Naive thymus-derived CD4-positive, alpha-beta T cell (primary cell): ENCODE measurements at regions not wholly inside any gene's neighbourhood (a gene's known extent, or its start where the extent isn't known, plus 50 kb on each side); places are given as distances from the start of the nearest gene placed in this dataset.
A peak's percentile ranks its signal among the peaks of the same experiment; 100 is the strongest.

Experiments used
- ATAC-seq: fragments of 150-1000 bp; cut with Tn5 transposase; 2 replicates; pipeline ENCODE4 v1.10.0; 2021; ENCODE audit warnings: mild to moderate bottlenecking, moderate library complexity
- CTCF ChIA-PET: fragments of 350-600 bp; sonication (Branson Sonifier 250); formaldehyde crosslinking; loops from one replicate; lab custom pipeline; 2021; ENCODE audit warnings: antibody characterized with exemption; lab: Charles Lee
- POLR2A ChIA-PET: fragments of 350-600 bp; sonication (Branson Sonifier 250); formaldehyde crosslinking; loops from one replicate; lab custom pipeline; 2021; ENCODE audit warnings: antibody characterized with exemption, inconsistent platforms; lab: Charles Lee
- DNase-seq, 9 donors: peaks; one replicate each; pipeline versions ENCODE4 v3.0.0 to v3.0.0-alpha.2; 2020 to 2022; ENCODE audit warnings: mixed read lengths in 1 of 9
- H3K27ac ChIP-seq: one replicate; pipeline ENCODE4 v1.7.0; 2013; ENCODE audit warnings: mild to moderate bottlenecking, low read depth, low read length, moderate library complexity
- H3K27me3 ChIP-seq, 2 donors: one replicate each; pipeline ENCODE4 v1.7.0; 2013; ENCODE audit warnings: low read length in 2 of 2, mild to moderate bottlenecking in 2 of 2, moderate library complexity in 2 of 2; ENCODE audit not compliant: control insufficient read depth in 2 of 2, insufficient read depth in 2 of 2
- H3K36me3 ChIP-seq, 3 experiments: 1 replicate in 2 of 3; 2 replicates in 1 of 3; pipeline ENCODE4 v1.7.0; 2013; ENCODE audit warnings: low read length in 3 of 3, mild to moderate bottlenecking in 3 of 3, moderate library complexity in 1 of 3; ENCODE audit not compliant: insufficient read depth in 3 of 3, control insufficient read depth in 2 of 3
- H3K4me1 ChIP-seq, 2 donors: one replicate each; pipeline ENCODE4 v1.7.0; 2013; ENCODE audit warnings: low read length in 2 of 2, mild to moderate bottlenecking in 2 of 2, moderate library complexity in 1 of 2; ENCODE audit not compliant: control insufficient read depth in 2 of 2, insufficient read depth in 2 of 2
- H3K4me3 ChIP-seq: 2 replicates; pipeline ENCODE4 v1.7.0; 2013; ENCODE audit warnings: mild to moderate bottlenecking, low read length
- H3K9me3 ChIP-seq, 3 experiments: 1 replicate in 2 of 3; 2 replicates in 1 of 3; pipeline ENCODE4 v1.7.0; 2013; ENCODE audit warnings: low read length in 3 of 3; ENCODE audit not compliant: control insufficient read depth in 2 of 3
- H3K27ac Mint-ChIP-seq, 9 donors: one replicate each; pipeline ENCODE4 v1.8.0; 2020 to 2022; ENCODE audit warnings: mixed read lengths in 9 of 9, mild to moderate bottlenecking in 8 of 9, moderate library complexity in 5 of 9, inconsistent platforms in 2 of 9
- H3K27me3 Mint-ChIP-seq, 5 donors: one replicate each; pipeline ENCODE4 v1.8.0; 2021 to 2022; ENCODE audit warnings: mixed read lengths in 5 of 5, mild to moderate bottlenecking in 1 of 5
- H3K36me3 Mint-ChIP-seq, 5 donors: one replicate each; pipeline ENCODE4 v1.8.0; 2020 to 2022; ENCODE audit warnings: mixed read lengths in 5 of 5, mild to moderate bottlenecking in 3 of 5, inconsistent platforms in 1 of 5
- H3K4me1 Mint-ChIP-seq, 7 donors: one replicate each; pipeline ENCODE4 v1.8.0; 2020 to 2022; ENCODE audit warnings: mixed read lengths in 7 of 7, mild to moderate bottlenecking in 3 of 7, inconsistent platforms in 1 of 7
- H3K4me3 Mint-ChIP-seq, 10 donors: one replicate each; pipeline ENCODE4 v1.8.0; 2020 to 2022; ENCODE audit warnings: mild to moderate bottlenecking in 10 of 10, mixed read lengths in 10 of 10, moderate library complexity in 6 of 10, inconsistent platforms in 2 of 10
- H3K9me3 Mint-ChIP-seq, 11 donors: one replicate each; pipeline ENCODE4 v1.8.0; 2020 to 2022; ENCODE audit warnings: mixed read lengths in 11 of 11, mild to moderate bottlenecking in 4 of 11, inconsistent platforms in 1 of 11, moderate library complexity in 1 of 11
- intact Hi-C, 2 donors: fragments of 100-400 bp; cut with micrococcal nuclease; formaldehyde crosslinking; loops; one replicate each; pipeline ENCODE4 v1.15.1; 2023

DNA sequence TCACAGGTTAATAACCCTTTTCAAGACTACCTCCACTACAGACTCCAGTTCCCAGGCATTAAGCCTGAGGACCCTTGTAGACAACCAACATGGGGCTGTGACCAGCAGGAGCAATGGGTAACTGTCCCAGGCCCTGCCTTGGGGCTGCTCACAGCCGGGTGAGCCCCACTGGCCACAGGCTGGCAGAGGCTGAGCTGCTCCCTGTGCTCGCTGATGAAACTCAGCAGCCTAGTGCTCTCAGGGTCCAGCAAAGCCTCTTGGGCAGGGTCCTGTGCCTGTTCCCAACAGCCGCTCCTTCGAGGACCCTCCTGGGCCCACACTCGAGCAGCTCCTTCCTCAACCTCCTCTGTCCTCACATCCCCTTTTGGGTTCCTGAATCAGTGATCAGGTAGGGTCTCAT, 99.8 kb downstream of the VPREB1 start:
- no peaks in the 10 kb centered on the region for H3K4me1 ChIP-seq
- peaks cover 0 to 6% (median 0%) of the 10 kb centered on the region in 7 donors for H3K4me1 Mint-ChIP-seq
- H3K4me3 ChIP-seq, result no peak overlapping the region
- peaks cover 4 to 31% (median 6%) of the 10 kb centered on the region in 5 donors for H3K27me3 Mint-ChIP-seq
- H3K27ac ChIP-seq, result no peak overlapping the region
- no peak overlapping the region for H3K4me3 Mint-ChIP-seq
- ATAC-seq, result no peak
- H3K36me3 ChIP-seq, result no peaks in the 10 kb centered on the region
- H3K27ac Mint-ChIP-seq, result no peak overlapping the region
- intact Hi-C loops, result no loop called here
- H3K27me3 ChIP-seq, result no peaks in the 10 kb centered on the region
- ChIA-PET POLR2A (no interaction called here), CTCF (no interaction called here)
- no peaks in the 10 kb centered on the region for H3K36me3 Mint-ChIP-seq
- H3K9me3 Mint-ChIP-seq, result no peaks in the 10 kb centered on the region
- DNase-seq, result no peak
- H3K9me3 ChIP-seq, result no peaks in the 10 kb centered on the region

DNA sequence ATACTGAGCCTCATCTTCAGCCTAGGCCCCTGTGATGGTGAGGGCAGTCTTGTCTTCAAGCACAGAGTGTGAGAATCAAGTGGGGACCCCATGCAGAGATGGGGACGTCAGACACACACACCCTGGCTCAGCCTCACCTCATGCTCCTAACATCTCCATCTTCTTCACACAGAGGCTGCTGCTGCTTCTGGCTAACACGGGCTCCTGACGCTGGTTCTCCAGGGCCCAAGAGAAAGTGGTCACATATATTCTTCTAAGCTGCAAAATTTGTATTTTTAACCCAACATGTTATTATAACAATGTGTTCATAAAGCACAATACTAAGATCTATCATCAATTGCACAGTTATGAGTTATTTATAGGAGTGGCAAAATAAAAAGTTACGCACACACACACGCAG, 101.2 kb downstream of the VPREB1 start:
- intact Hi-C loops, result no loop called here
- no peak overlapping the region for H3K27ac Mint-ChIP-seq

GRCh38 chr22:22346401-22347107, 102.0 kb downstream of the VPREB1 start:
- no peak overlapping the region for H3K27ac ChIP-seq
- no peaks in the 10 kb centered on the region for H3K36me3 ChIP-seq
- Mint-ChIP-seq H3K4me3 (no peak overlapping the region), H3K27me3 (peaks cover 11 to 41% (median 15%) of the 10 kb centered on the region in 5 donors), H3K9me3 (no peaks in the 10 kb centered on the region), H3K4me1 (peaks cover 0 to 6% (median 0%) of the 10 kb centered on the region in 7 donors), H3K27ac (no peak overlapping the region), H3K36me3 (no peaks in the 10 kb centered on the region)
- no peak overlapping the region for H3K4me3 ChIP-seq
- intact Hi-C loops, result no loop called here
- ChIA-PET POLR2A (no interaction called here), CTCF (interaction anchor here (0.7 kb wide), 1 partner anchor 146 kb away, joined by 5 read pairs; no protein-coding TSS in a partner anchor)
- no peaks in the 10 kb centered on the region for H3K27me3 ChIP-seq
- H3K4me1 ChIP-seq, result no peaks in the 10 kb centered on the region
- H3K9me3 ChIP-seq, result no peaks in the 10 kb centered on the region
- ATAC-seq (no peak), DNase-seq (no peak)

More for the DNA sequence above, 101.2 kb downstream of the VPREB1 start:
- ChIA-PET POLR2A (no interaction called here), CTCF (no interaction called here)
- no peaks in the 10 kb centered on the region for H3K9me3 ChIP-seq
- H3K27me3 ChIP-seq, result no peaks in the 10 kb centered on the region
- H3K4me1 ChIP-seq, result no peaks in the 10 kb centered on the region
- Mint-ChIP-seq H3K4me3 (no peak overlapping the region), H3K4me1 (peaks cover 0 to 6% (median 0%) of the 10 kb centered on the region in 7 donors), H3K36me3 (no peaks in the 10 kb centered on the region), H3K27me3 (peaks cover 4 to 36% (median 15%) of the 10 kb centered on the region in 5 donors), H3K9me3 (no peaks in the 10 kb centered on the region)
- no peak overlapping the region for H3K4me3 ChIP-seq
- ATAC-seq, result no peak
- H3K27ac ChIP-seq, result no peak overlapping the region
- H3K36me3 ChIP-seq, result no peaks in the 10 kb centered on the region
- DNase-seq, result no peak

DNA sequence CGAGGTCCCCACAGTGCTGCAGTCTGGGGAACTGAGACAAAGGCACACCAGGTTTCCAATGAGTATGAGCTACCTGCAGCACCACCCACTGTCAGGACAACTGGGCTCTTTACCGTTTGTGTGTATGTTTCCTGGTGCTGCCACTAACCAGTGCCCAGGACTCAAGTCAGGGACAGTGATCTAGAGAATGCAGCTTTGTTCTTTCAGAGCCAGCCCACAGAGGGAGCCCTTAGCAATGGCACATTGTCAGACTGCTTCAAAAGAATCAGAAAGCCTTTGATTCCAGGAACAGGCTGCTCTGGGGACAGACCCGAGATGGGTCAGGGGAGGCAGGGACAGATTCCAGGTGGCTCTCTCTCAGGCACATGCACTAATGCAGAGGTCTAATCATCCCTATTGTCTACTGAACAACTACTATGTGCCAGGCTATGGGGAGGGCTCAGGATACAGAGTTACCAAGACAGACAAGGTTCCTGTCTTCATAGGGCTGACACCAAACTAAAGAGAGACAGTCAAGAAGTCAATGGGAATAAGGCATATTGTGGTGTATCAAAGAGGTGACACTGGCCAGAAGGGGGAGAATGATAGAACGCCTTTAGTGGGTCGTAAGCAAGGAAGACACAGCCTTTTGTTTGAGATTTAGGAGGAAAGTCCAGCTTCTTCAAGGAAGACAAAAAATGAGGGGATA, 103.7 kb downstream of the VPREB1 start:
- Mint-ChIP-seq H3K9me3 (no peaks in the 10 kb centered on the region), H3K4me1 (peaks cover 0 to 6% (median 0%) of the 10 kb centered on the region in 7 donors), H3K27me3 (peaks cover 15 to 44% (median 20%) of the 10 kb centered on the region in 5 donors), H3K36me3 (no peaks in the 10 kb centered on the region), H3K4me3 (no peak overlapping the region), H3K27ac (no peak overlapping the region)
- H3K36me3 ChIP-seq, result no peaks in the 10 kb centered on the region
- ATAC-seq (no peak), DNase-seq (peak in 1 of 9 donors; percentile 4)
- ChIA-PET CTCF (interaction anchor here (1.1 kb wide), 1 partner anchor 8 kb away, joined by 3 read pairs; no protein-coding TSS in a partner anchor), POLR2A (no interaction called here)
- H3K4me1 ChIP-seq, result no peaks in the 10 kb centered on the region
- H3K27ac ChIP-seq, result no peak overlapping the region
- H3K4me3 ChIP-seq, result no peak overlapping the region
- H3K27me3 ChIP-seq, result no peaks in the 10 kb centered on the region
- intact Hi-C loops, result no loop called here
- no peaks in the 10 kb centered on the region for H3K9me3 ChIP-seq

- no peak for DNase-seq
- ChIA-PET CTCF (interaction anchor here (1.1 kb wide), 1 partner anchor 9 kb away, joined by 3 read pairs; no protein-coding TSS in a partner anchor), POLR2A (no interaction called here)
- no peak overlapping the region for H3K27ac Mint-ChIP-seq
- intact Hi-C loops, result loop anchor here in 1 of 2 donors (1.0 kb wide), 1 partner anchor 48 kb away; no protein-coding TSS in a partner anchor
- Histone ChIP-seq H3K27ac (no peak overlapping the region), H3K4me1 (no peaks in the 10 kb centered on the region), H3K36me3 (no peaks in the 10 kb centered on the region), H3K27me3 (no peaks in the 10 kb centered on the region), H3K9me3 (no peaks in the 10 kb centered on the region), H3K4me3 (no peak overlapping the region)
- no peak overlapping the region for H3K4me3 Mint-ChIP-seq
- no peaks in the 10 kb centered on the region for H3K36me3 Mint-ChIP-seq
- no peaks in the 10 kb centered on the region for H3K9me3 Mint-ChIP-seq
- peaks cover 21 to 48% (median 26%) of the 10 kb centered on the region in 5 donors for H3K27me3 Mint-ChIP-seq
- peaks cover 0 to 6% (median 0%) of the 10 kb centered on the region in 7 donors for H3K4me1 Mint-ChIP-seq
- no peak for ATAC-seq
Measured at GRCh38 chr22:22348815-22349454, 104.3 kb downstream of the VPREB1 start.

DNA sequence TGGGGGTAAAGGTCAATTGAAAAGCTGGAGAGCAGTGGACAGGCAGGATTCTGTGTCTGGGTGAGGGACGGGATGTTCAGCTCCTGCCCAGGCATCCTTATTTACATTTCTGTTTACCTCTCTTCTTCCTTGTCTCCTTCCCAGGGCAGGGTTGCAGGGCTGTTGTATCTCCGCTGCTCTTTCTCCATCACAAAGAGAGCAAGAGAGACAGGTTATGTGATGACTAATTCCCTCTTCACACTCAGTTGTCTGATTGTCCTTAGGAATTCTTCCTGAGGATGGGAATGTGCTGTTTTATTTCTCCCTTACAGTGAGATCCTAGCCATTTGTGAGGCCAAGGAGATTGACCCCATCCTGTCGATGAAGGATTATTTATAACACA, 104.9 kb downstream of the VPREB1 start:
- no peak overlapping the region for H3K27ac ChIP-seq
- peaks cover 0 to 6% (median 0%) of the 10 kb centered on the region in 7 donors for H3K4me1 Mint-ChIP-seq
- no peaks in the 10 kb centered on the region for H3K9me3 ChIP-seq
- intact Hi-C loops, result loop anchor here in 1 of 2 donors (1.0 kb wide), 1 partner anchor 48 kb away; no protein-coding TSS in a partner anchor
- no peaks in the 10 kb centered on the region for H3K36me3 Mint-ChIP-seq
- H3K4me1 ChIP-seq, result no peaks in the 10 kb centered on the region
- DNase-seq (no peak), ATAC-seq (no peak)
- no peak overlapping the region for H3K4me3 ChIP-seq
- POLR2A ChIA-PET, result no interaction called here
- H3K36me3 ChIP-seq, result no peaks in the 10 kb centered on the region
- H3K27ac Mint-ChIP-seq, result no peak overlapping the region
- H3K9me3 Mint-ChIP-seq, result no peaks in the 10 kb centered on the region
- H3K4me3 Mint-ChIP-seq, result no peak overlapping the region
- peaks cover 23 to 49% (median 27%) of the 10 kb centered on the region in 5 donors for H3K27me3 Mint-ChIP-seq
- CTCF ChIA-PET, result interaction anchor here (1.1 kb wide), 1 partner anchor 9 kb away, joined by 3 read pairs; no protein-coding TSS in a partner anchor
- no peaks in the 10 kb centered on the region for H3K27me3 ChIP-seq
